ENCODE measurements at regions not wholly inside any gene's neighbourhood (a gene's known extent, or its start where the extent isn't known, plus 50 kb on each side); places are given as distances from the start of the nearest gene placed in this dataset.

DNA sequence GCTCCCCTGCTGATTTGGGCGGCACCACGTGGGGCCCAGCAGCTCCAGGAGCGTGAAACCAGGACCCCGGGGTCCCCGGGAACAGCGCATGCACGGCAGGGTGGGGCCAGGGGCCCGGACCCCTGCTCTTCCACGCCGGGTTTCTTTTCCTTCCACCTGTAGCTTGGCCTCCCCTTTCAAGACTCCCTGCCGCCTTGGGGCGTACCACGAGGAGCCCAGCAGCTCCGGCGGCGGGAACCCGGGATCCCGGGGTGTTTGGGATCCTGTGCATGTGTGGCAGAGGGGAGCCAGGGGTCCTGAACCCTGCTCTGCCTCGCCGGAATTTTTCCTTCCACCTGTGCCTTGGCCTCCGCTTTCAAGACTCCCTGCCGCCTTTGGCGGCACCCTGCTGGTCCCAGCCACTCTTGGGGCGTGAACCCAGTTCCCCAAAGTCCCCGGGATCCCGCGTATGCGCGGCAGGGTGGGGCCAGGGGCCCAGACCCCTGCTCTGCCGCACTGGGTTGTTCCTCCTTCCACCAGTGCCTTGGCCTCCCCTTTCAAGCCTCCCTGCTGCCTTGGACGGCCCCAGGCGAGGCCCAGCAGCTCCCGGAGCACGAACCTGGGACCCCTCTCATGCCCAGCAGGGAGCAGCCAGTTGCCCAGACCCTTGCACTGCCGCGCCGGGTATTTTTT, 322.7 kb downstream of the ALG10 start:
- TF ChIP-seq CTCF (IDR thresholded peaks at IDR 0.05) (no peak), EZH2phosphoT487 (IDR thresholded peaks at IDR 0.05) (no peak), EZH2 (IDR thresholded peaks at IDR 0.05) (no peak)
